Adrenal gland (tissue), 9 donors: ENCODE measurements at regions not wholly inside any gene's neighbourhood (a gene's known extent, or its start where the extent isn't known, plus 50 kb on each side); places are given as distances from the start of the nearest gene placed in this dataset.

ENCODE experiments used
- DNase-seq, 7 donors: peaks; one replicate each; pipeline ENCODE4 v3.0.0-alpha.2; 2019 to 2020
- H3K27ac ChIP-seq, 5 donors: fragments of 200-600 bp; sonication (generic) in 4 of 5; 1 replicate in 3 of 5; 2 replicates in 2 of 5; pipeline versions ENCODE4 v1.5.1 to v1.8.0; 2016 to 2020; ENCODE audit warnings: mild to moderate bottlenecking in 1 of 5
- H3K27me3 ChIP-seq: fragments of 200-600 bp; 2 replicates; pipeline ENCODE4 v1.8.0; 2021
- H3K36me3 ChIP-seq, 2 donors: fragments of 200-600 bp; replicated peaks in 1 of 2; 1 replicate in 1 of 2; 2 replicates in 1 of 2; pipeline versions ENCODE4 v1.5.1 to v1.8.0; 2018 to 2022
- H3K4me1 ChIP-seq, 2 donors: fragments of 200-600 bp; replicated peaks in 1 of 2; 1 replicate in 1 of 2; 2 replicates in 1 of 2; pipeline versions ENCODE4 v1.5.1 to v1.8.0; 2018 to 2021
- H3K4me3 ChIP-seq, 4 donors: fragments of 200-600 bp; sonication (generic) in 3 of 4; one replicate each; pipeline ENCODE4 v1.5.1; 2016 to 2018
- H3K9me3 ChIP-seq, 3 donors: fragments of 200-600 bp; sonication (generic) in 1 of 3; replicated peaks in 1 of 3; 1 replicate in 2 of 3; 2 replicates in 1 of 3; pipeline versions ENCODE4 v1.5.1 to v1.8.0; 2016 to 2021
- POLR2A ChIP-seq, 2 donors: fragments of 450-650 bp; IDR thresholded peaks; one replicate each; pipeline ENCODE4 v1.6.1; 2017; ENCODE audit warnings: antibody characterized with exemption in 2 of 2, mild to moderate bottlenecking in 2 of 2, moderate library complexity in 1 of 2
- WGBS, 4 donors: extraction: QIAGEN DNeasy Blood & Tissue Kit in 2 of 4; methylation state at CpG; one replicate each; pipeline versions ENCODE4 v1.1.5 to v1.1.7; 2013 to 2017; 5-methylcytosine and 5-hydroxymethylcytosine counted together
- intact Hi-C, 2 donors: fragments of 100-400 bp; cut with DNase I; formaldehyde crosslinking; loops; one replicate each; pipeline versions ENCODE4 v1.14.1 to v1.15.0; 2022 to 2023
- TF ChIP-seq, protein P1 (sequence below), 6 experiments: fragments of 450-650 bp in 4 of 6; fragments of 200-600 bp in 2 of 6; sonication (generic) in 1 of 6; IDR thresholded peaks; 1 replicate in 5 of 6; 2 replicates in 1 of 6; pipeline versions ENCODE4 v1.5.1 to v1.8.0; 2016 to 2021; ENCODE audit warnings: antibody characterized with exemption in 6 of 6, mild to moderate bottlenecking in 2 of 6, moderate library complexity in 1 of 6
- donor health status: healthy with polysubstance abuse.
- donor health status: Bipolar disorder and iron deficiency.
- donor health status: DM: yes; HTN: yes; CAD: no.
- donor health status: DM: no; HTN: no; CAD: no.
- donor health status: DM: no; HTN: no; CAD: no.

DNA sequence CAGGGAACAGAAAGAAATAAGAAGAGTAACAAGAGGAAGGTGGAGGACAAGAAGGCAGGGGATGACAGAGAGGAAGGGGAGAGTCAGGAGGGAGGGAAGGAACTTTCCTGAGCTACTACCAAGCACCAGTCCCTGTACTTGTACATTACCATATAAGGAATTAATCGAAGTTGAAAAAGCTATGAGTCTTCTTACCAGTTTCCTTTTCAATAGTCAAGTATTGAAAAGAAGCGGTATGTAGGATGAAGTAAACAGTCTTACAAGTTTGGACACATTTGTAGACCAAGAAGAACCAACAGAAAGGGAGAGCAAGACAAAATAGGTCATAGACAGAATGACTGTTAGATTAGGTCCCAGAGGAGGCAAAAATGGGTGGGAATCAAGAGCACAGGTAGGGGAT lies 629.7 kb upstream of the DIPK2B start:
- no peaks in the 10 kb centered on the region for H3K4me1 ChIP-seq
- no peak overlapping the region for H3K4me3 ChIP-seq
- no peak overlapping the region for H3K27ac ChIP-seq
- intact Hi-C loops, result no loop called here
- H3K9me3 ChIP-seq, result no peaks in the 10 kb centered on the region
- no peak for DNase-seq
- TF ChIP-seq POLR2A (IDR thresholded peaks at IDR 0.05), result no peak
- TF ChIP-seq, protein P1, sequence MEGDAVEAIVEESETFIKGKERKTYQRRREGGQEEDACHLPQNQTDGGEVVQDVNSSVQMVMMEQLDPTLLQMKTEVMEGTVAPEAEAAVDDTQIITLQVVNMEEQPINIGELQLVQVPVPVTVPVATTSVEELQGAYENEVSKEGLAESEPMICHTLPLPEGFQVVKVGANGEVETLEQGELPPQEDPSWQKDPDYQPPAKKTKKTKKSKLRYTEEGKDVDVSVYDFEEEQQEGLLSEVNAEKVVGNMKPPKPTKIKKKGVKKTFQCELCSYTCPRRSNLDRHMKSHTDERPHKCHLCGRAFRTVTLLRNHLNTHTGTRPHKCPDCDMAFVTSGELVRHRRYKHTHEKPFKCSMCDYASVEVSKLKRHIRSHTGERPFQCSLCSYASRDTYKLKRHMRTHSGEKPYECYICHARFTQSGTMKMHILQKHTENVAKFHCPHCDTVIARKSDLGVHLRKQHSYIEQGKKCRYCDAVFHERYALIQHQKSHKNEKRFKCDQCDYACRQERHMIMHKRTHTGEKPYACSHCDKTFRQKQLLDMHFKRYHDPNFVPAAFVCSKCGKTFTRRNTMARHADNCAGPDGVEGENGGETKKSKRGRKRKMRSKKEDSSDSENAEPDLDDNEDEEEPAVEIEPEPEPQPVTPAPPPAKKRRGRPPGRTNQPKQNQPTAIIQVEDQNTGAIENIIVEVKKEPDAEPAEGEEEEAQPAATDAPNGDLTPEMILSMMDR (IDR thresholded peaks at IDR 0.05), result no peak
- H3K27me3 ChIP-seq, result peaks cover 28% of the 10 kb centered on the region
- WGBS, 4 donors, result 57 to 98% (median 81%) methylated on average over 2 of the region's 2 CpGs
- no peaks in the 10 kb centered on the region for H3K36me3 ChIP-seq

DNA sequence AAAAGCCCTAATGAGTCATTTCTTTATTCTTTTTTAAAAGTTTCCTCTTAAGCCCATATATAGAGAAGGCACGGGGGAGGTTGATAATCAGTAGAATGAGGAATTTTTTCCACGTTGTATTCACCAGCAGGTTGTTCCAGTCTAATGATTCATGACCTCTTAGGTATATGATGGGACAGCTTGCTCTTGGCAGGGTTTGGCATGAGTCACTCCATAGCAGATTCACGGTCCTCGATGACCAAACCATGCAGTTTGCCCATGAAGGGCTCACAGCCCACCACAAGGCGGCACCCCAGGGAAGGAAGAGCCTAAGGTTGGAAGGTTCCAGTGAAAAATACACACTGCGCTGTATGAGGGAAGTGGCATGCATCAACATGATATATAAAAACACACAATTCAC lies 623.8 kb upstream of the DIPK2B start:
- Histone ChIP-seq H3K4me1 (no peaks in the 10 kb centered on the region), H3K9me3 (no peaks in the 10 kb centered on the region), H3K36me3 (no peaks in the 10 kb centered on the region), H3K4me3 (no peak overlapping the region), H3K27ac (no peak overlapping the region), H3K27me3 (peaks cover 15% of the 10 kb centered on the region)
- peak; percentile 18 to 69 (median 47) for DNase-seq
- WGBS, 4 donors, result 41 to 47% (median 42%) methylated on average over 6 of the region's 6 CpGs
- intact Hi-C loops, result no loop called here
- no peak for TF ChIP-seq POLR2A (IDR thresholded peaks at IDR 0.05)
- TF ChIP-seq, protein P1 (IDR thresholded peaks at IDR 0.05), result peak in 4 of 6 experiments; percentile 13 to 23 (median 19)

DNA sequence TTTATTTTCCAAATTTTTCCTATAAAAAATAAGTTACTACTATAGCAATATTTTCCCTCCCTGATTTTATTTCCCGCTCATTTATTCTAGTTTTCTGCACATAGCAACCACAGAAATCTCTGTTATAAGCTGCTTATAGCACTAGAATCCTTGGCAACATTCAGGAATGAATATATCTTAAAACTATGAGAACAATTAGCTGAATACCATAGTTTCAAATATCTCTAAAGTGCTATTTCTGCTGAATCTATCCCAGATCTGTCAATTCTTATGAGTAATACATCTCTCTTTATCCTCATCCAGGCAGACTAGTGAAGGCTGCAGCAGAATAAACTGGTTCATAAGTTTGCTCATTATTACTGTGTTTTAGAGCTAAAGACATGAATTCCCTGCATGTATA lies 622.9 kb upstream of the DIPK2B start:
- H3K9me3 ChIP-seq, result no peaks in the 10 kb centered on the region
- no peaks in the 10 kb centered on the region for H3K36me3 ChIP-seq
- H3K27me3 ChIP-seq, result peaks cover 12% of the 10 kb centered on the region
- no peak overlapping the region for H3K4me3 ChIP-seq
- DNase-seq, result no peak
- intact Hi-C loops, result no loop called here
- WGBS, 4 donors, result 77 to 95% (median 85%) methylated on average over 1 of the region's 1 CpG
- no peaks in the 10 kb centered on the region for H3K4me1 ChIP-seq
- no peak overlapping the region for H3K27ac ChIP-seq
- TF ChIP-seq POLR2A (IDR thresholded peaks at IDR 0.05), result no peak
- TF ChIP-seq, protein P1 (IDR thresholded peaks at IDR 0.05), result no peak

DNA sequence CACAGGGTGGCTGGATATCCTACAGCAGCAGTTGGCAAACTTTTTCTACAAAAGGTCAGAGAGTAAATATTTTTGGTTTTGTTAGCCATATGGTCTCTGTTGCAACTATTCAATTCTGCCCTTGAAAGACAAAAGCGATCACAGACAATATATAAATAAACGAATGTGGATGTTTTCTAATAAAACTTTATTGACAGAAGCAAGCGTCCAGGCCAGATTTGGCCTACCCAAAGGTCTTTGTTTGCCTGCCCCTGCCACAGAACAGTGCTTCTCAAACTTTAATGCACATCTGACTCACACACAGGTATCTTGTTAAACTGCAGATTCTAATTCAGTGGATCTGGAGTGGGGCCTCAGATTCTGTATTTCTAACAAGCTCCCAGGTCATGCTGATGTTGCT lies 621.4 kb upstream of the DIPK2B start:
- Histone ChIP-seq H3K4me3 (no peak overlapping the region), H3K9me3 (no peaks in the 10 kb centered on the region), H3K27ac (no peak overlapping the region), H3K36me3 (no peaks in the 10 kb centered on the region), H3K27me3 (peaks cover 4% of the 10 kb centered on the region), H3K4me1 (no peaks in the 10 kb centered on the region)
- intact Hi-C loops, result no loop called here
- DNase-seq, result no peak
- 70 to 91% (median 82%) methylated on average over 3 of the region's 3 CpGs for WGBS, 4 donors
- no peak for TF ChIP-seq POLR2A (IDR thresholded peaks at IDR 0.05)
- TF ChIP-seq, protein P1 (IDR thresholded peaks at IDR 0.05), result no peak
